Activated CD4-positive, alpha-beta T cell treated with anti-CD3 and anti-CD28 coated beads for 48 hours (primary cell): ENCODE measurements at regions not wholly inside any gene's neighbourhood (a gene's known extent, or its start where the extent isn't known, plus 50 kb on each side); places are given as distances from the start of the nearest gene placed in this dataset.
"Not testable (repeated sequence)": the region's sequence is repeated elsewhere in the genome, so short reads cannot be mapped to it uniquely, and the experiment has no call there.

Experiments
- DNase-seq: peaks from one replicate; pipeline ENCODE4 v3.0.0-alpha.2; 2020

GRCh38 chr16:85279825-85280545 is 167.7 kb upstream of the CIBAR2 start:
- DNase-seq: no peak

DNA sequence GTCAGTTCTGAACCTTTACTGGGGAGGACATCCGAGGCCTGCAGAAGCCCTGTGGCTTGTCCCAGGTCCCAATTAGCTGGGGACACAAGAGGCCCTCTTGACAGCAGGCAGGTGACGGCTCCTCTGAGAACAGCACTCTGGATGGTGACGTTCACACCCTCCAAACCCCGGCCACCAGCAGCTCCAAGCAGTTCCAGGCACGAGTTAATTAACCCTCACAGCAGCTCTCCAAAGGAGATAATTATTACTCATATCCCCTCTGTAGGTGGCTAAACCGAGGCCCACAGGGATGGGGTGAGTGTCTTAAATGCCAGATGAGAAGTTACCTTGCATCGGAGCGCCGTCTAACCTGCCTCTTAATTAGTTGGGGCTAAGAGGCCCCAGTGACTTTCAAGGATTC is 168.9 kb upstream of the CIBAR2 start:
- DNase-seq: no peak

- no peak for DNase-seq
These were observed 170.6 kb upstream of the CIBAR2 start for GRCh38 chr16:85282842-85283241.

DNA sequence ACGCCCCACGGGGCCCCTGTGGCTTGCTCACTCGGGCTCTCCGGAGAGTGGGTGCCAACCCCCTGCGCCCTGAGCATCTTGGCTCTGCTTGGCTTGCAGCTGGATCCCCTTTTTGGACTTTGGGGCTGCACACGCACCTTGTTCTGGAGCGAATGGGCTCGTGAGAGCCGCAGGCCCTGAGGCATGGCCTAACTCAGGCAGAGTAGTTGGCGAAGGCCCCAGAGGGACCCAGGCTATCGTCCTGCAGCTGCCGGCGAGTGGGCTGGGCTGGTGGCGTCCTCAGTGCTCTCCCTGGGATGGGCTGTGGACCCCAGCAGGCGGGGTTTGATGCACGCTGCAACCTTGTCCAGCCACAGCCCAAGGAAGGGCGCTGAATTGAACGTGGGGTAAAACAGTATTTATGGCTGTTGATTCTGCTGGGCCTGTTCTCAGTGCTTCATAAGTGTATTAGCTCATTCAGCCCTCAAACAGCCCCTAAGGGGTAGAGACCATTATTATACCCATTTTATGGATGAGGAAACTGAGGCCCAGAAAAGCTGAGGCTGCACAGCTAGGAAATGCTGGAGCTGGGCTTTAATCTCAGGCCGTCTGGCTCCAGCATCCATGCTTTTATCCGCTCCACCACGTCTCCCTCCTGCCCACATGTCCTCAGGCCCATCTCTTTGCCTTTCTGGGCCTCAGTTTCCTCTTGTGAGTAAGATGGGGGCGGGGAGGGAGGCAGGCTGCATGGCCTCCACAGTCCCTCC is 171.2 kb upstream of the CIBAR2 start:
- DNase-seq: no peak

GRCh38 chr16:85284141-85284817 is 172.0 kb upstream of the CIBAR2 start:
- no peak for DNase-seq

DNA sequence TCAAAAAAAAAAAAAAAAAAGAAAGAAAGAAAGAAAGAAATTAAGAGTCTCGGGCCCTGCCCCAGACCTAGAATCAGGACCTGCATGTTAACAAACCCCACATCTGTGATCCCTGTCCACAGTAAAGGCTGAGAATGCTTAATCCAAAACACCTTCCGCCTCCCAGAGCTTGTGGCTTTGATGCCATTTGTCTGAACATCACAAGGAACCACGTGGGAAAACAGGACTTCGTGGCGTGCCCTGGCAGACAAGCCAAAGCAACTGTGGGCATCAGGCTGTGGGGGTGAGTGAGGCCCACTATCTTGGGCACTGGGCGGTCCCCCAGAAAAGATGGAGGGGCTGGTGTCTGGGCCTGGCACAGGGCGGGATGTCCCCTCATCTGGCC is 173.4 kb upstream of the CIBAR2 start:
- DNase-seq: no peak

DNA sequence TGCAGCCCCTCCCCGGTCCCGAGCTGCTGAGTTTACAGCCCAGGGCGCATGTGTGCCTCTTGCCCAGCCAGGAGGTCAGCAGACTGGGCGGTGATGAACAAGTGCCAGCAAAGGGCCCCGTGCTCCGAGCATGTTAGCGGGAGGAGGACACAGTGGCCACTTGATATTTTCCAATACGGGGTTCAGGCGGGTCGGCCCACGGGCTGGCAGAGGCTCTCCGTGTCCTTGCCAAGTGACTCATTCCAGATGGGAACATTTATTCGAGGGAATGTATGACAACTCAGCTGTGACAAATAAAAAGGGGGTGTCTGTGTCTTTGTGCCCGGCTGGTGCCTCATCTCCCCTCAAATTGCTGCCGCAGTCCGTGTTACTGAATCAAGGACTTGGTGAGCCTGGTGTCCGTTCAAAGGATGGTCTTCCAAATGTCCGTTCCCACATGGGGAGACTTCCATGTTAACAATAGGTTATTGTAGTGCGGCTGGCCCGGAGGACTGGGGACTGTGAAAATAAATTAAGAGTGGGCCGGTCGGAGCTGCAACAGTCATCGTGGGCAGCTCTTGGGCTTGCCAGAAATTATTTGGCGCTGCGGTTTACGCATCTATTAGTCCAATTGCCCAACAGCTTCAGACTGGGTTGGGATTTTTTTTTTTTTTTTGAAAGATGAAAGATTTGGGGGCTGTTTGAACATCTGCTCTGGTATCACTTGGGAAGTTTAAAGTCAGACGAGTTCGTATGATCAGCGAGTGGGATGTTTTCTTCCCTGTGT is 174.0 kb upstream of the CIBAR2 start:
- DNase-seq: no peak

- no peak for DNase-seq
These were observed 174.9 kb upstream of the CIBAR2 start for GRCh38 chr16:85286951-85287814.

DNA sequence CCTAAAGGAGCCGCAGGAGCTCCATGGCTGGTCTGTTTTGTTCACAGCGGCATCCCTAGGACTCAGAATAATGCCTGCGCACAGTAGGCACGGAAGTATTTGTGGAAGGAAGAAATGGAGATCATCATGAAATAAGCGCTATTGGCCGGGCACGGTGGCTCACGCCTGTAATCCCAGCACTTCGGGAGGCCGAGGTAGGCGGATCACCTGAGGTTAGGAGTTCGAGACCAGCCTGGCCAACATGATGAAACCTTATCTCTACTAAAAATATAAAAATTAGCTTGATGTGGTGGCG is 175.5 kb upstream of the CIBAR2 start:
- not testable (repeated sequence) for DNase-seq

GRCh38 chr16:85288341-85288868 is 176.1 kb upstream of the CIBAR2 start:
- no peak for DNase-seq

DNA sequence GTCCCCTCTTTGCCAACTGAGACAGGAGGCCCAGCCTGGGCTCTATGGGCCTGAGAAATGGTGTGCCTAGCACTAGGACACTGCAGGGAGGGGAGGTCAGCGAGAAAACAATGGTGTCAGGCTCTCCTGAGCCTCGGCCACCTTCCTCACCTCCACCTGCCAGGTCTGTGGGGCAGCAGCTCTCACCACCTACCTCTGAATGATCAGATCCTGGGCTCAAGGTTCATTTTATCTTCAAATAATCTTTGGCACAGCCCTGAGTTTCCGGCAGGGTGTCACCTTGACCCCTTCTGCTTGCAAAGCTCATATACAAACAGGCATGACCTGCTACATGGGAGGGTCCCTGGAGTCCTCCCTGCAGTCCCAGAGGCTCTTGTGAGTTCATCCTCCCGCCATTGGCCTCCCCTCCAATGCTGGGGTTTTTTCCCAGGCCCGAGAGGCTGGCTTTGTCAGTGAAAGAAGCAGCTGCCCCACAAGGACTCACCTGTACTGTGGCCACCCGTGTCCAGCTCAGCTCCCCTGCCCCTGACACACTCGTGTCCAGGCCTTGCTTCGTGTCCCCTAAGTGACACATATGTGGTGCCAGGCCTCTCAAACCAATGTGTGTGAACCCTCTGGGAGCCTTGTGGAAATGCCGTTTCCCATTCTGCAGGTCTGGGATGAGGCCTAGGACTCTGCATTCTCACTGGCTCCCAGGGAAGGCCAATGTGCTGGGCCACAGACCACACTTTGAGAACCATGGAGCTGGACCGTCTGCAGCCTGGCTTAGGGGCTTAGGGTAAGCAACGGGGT is 176.8 kb upstream of the CIBAR2 start:
- DNase-seq: no peak

DNA sequence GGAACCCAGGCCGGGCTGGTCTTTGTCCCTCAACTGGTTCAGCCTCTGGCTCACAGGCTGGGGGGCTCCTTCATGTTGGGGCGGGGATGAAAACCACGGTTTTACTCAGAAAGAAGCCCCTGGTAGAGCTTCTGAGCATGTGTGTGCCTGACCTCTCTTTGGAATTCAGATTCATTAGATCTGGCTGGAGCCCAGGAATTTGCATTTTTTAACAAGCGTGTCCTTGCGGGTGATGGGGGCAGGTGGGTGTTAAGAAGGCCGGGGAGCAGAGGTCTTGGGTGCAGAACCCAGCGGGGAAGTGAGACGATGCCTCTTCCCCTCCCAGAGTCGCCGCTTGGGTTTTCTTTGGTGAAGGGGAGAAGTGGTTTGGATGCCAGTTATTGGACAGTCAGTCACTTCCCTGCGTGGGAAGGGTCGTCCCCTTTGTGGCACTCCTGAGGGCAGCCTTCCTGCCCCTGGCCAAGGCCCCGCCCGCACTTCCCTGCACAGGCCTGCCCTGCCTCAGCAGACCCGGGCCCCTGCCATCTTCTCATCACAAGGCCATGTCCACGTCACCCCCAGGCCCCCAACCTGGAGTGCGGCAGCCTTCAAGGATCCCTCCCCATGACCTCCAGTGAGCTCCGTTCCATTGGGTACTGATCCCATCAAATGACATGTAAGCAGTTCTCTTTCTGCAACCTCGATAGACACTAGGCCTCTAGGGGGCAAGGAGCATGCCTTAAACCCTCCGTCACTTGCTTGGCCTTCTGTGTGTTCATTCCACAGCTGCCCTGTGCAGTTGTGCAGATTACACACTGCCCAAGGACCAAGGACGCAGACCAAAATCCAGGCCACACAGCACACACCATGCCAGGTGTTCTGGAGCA is 177.7 kb upstream of the CIBAR2 start:
- no peak for DNase-seq

GRCh38 chr16:85290626-85291301 is 178.5 kb upstream of the CIBAR2 start:
- DNase-seq: no peak

- DNase-seq: no peak
These were observed 179.3 kb upstream of the CIBAR2 start for GRCh38 chr16:85291302-85292148.

DNA sequence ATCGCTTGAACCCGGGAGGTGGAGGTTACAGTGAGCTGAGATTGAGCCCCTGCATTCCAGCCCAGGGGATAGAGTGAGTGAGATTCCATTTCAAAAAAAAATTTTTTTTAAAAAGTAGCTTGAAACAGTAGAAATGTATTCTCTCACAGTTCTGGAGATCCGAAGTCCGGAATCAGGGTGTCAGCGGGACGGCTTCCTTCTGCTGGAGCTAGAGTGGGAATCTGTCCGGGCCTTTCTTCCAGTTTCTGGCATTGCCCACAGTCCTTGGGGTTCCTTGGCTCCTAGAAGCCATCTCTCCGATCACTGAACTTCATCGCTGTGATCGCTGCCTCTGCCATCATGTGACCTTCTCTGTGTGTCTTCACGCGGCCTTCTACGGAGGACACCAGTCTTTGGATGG is 181.2 kb upstream of the CIBAR2 start:
- no peak for DNase-seq

DNA sequence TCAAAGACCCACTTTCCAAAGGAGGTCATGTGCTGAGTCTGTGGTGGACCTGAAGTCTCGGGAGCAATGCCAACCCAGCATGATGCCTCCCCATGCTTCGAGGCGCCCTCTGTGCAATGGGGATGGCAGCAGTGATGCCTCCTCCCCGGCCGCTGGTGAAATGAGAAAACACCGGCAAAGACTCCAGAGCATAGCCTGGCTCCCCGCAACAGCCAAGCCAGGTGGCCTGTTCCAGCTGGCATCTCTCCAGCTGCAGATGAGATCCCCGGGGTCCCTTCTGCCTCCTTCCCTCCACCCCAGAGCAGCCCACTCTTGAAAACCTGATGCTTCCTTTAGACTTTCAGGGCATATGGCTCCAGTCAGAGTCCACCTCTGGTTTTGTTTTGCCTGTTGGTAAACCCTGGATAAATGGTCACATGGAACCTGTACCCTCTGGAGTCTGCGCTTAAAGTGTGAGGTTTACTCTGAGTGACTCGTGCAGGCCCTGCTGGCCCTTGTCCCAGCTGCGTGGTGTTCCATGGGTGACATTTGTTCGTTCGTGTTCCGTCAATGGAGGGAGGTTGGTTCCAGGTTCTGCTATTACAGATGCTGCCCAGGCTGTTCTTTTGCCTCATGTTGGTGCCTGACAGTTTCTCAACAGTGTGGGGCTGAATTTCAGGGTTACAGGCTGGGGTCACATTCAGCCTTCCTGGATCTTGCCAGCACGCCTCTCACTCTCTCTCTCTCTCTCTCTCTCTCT is 181.8 kb upstream of the CIBAR2 start:
- no peak for DNase-seq

DNA sequence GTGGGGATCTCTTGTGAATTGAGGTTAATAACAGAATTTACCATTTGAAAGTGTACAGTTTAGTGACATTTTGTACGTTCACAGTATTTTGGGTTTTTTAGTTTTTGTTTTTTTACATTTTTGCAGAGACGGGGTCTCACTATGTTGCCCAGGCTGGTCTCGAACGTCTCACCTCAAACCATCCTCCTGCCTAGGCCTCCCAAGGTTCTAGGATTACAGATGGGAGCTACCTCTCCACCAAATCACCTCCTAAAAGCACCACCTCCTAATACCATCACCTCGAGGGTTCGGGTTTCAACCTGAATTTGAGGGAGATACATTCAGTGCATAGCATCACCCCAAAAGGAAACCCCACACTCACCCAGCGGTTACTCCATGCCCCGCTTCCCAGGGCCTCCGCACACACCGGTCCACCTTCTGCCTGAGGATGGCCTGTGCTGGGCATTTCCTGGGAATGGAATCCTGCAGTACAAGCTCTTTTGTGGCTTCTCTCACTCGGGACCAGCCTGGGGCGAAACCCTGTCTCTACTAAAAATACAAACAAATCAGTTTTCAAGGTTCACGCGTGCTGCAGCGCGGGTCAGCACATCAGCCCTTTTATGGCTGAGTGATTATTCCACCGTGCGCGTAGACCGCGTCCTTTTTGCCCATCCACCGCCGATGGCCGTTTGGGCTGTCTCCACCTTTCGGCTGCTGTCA is 182.7 kb upstream of the CIBAR2 start:
- DNase-seq: no peak
